MM.1S (cell line): ENCODE measurements at regions not wholly inside any gene's neighbourhood (a gene's known extent, or its start where the extent isn't known, plus 50 kb on each side); places are given as distances from the start of the nearest gene placed in this dataset.

Source experiments
- DNase-seq: peaks from one replicate; pipeline ENCODE4 v3.0.0-alpha.2; 2015
- H2AFZ ChIP-seq: fragments of 300-600 bp; sonication (generic); 2 replicates; pipeline ENCODE4 v1.6.0; 2016; ENCODE audit warnings: antibody characterized with exemption, low read length
- H3F3A ChIP-seq: fragments of 300-600 bp; sonication (generic); 2 replicates; pipeline ENCODE4 v1.6.1; 2016; ENCODE audit warnings: mild to moderate bottlenecking, antibody characterized with exemption, low read length, moderate library complexity, mixed read lengths; ENCODE audit not compliant: insufficient read depth
- H3K27ac ChIP-seq: fragments of 300-600 bp; sonication (generic); 2 replicates; pipeline ENCODE4 v1.5.1; 2016; ENCODE audit warnings: mild to moderate bottlenecking, low read length
- H3K27me3 ChIP-seq: fragments of 300-600 bp; sonication (generic); replicated peaks from 2 replicates; pipeline ENCODE4 v1.6.0; 2016; ENCODE audit warnings: low read length; ENCODE audit not compliant: insufficient read depth
- H3K36me3 ChIP-seq: fragments of 300-600 bp; sonication (generic); replicated peaks from 2 replicates; pipeline ENCODE4 v1.6.1; 2016; ENCODE audit warnings: mild to moderate bottlenecking, low read length, mixed read lengths; ENCODE audit not compliant: insufficient read depth
- H3K4me1 ChIP-seq: fragments of 300-600 bp; sonication (generic); 2 replicates; pipeline ENCODE4 v1.6.1; 2016; ENCODE audit warnings: low read length, mixed read lengths
- H3K4me2 ChIP-seq: fragments of 300-600 bp; sonication (generic); 2 replicates; pipeline ENCODE4 v1.6.0; 2016; ENCODE audit warnings: low read depth, low read length
- H3K4me3 ChIP-seq: fragments of 300-600 bp; sonication (generic); 2 replicates; pipeline ENCODE4 v1.5.1; 2016; ENCODE audit warnings: low read length, mixed read lengths
- H3K79me2 ChIP-seq: fragments of 300-600 bp; sonication (generic); 2 replicates; pipeline ENCODE4 v1.6.1; 2016; ENCODE audit warnings: mixed run types, low read length, mixed read lengths
- H3K9ac ChIP-seq: fragments of 300-600 bp; sonication (generic); 2 replicates; pipeline ENCODE4 v1.6.1; 2016; ENCODE audit warnings: low read length, mixed read lengths
- H3K9me2 ChIP-seq: fragments of 300-600 bp; sonication (generic); replicated peaks from 2 replicates; pipeline ENCODE4 v1.6.1; 2016; ENCODE audit warnings: mild to moderate bottlenecking, low read length, mixed read lengths; ENCODE audit not compliant: insufficient read depth
- H3K9me3 ChIP-seq: fragments of 300-600 bp; sonication (generic); replicated peaks from 2 replicates; pipeline ENCODE4 v1.6.1; 2016; ENCODE audit warnings: mild to moderate bottlenecking, low read length, mixed read lengths; ENCODE audit not compliant: insufficient read depth
- H4K20me1 ChIP-seq: fragments of 300-600 bp; sonication (generic); 2 replicates; pipeline ENCODE4 v1.6.1; 2016; ENCODE audit warnings: mild to moderate bottlenecking, low read length, moderate library complexity, mixed read lengths; ENCODE audit not compliant: insufficient read depth
- EZH2 ChIP-seq: fragments of 300-600 bp; sonication (generic); optimal IDR thresholded peaks from 2 replicates; pipeline ENCODE3; 2017; ENCODE audit warnings: low read depth, mild to moderate bottlenecking, antibody characterized with exemption, low read length, mixed read lengths
- EZH2phosphoT487 ChIP-seq: fragments of 300-600 bp; sonication (generic); IDR thresholded peaks from 2 replicates; pipeline ENCODE4 v1.6.1; 2018; ENCODE audit warnings: antibody characterized with exemption, low read length
- TF ChIP-seq, protein P1 (sequence below): fragments of 300-600 bp; sonication (generic); IDR thresholded peaks from 2 replicates; pipeline ENCODE4 v1.5.1; 2016; ENCODE audit warnings: antibody characterized with exemption, low read length, mixed read lengths

DNA sequence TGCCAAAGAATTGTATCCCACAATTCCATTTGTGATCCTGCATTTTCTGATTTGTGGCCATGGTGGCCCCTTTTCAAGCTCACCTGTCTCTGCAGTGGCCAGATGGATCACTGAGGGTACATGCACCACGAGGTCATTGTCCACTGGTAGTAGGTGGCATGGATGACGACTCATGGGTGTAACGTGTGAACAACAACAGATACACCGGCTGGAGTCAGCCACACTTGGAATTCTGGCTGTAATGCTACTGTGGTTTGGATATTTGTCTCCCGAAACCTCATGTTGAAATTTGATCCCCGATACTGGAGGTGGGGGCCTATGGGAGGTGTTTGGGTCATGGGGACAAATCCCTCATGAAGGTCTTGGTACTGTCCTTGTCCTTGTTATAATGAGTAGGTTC is 102.2 kb upstream of the TAF1B start:
- H3K79me2 ChIP-seq: no peaks in the 10 kb centered on the region
- H3K9ac ChIP-seq: no peak overlapping the region
- no peaks in the 10 kb centered on the region for H3K9me3 ChIP-seq
- no peaks in the 10 kb centered on the region for H3K27me3 ChIP-seq
- no peaks in the 10 kb centered on the region for H3K36me3 ChIP-seq
- H3F3A ChIP-seq: no peaks in the 10 kb centered on the region
- no peaks in the 10 kb centered on the region for H3K9me2 ChIP-seq
- no peaks in the 10 kb centered on the region for H4K20me1 ChIP-seq
- TF ChIP-seq EZH2: no peak
- TF ChIP-seq, protein P1, sequence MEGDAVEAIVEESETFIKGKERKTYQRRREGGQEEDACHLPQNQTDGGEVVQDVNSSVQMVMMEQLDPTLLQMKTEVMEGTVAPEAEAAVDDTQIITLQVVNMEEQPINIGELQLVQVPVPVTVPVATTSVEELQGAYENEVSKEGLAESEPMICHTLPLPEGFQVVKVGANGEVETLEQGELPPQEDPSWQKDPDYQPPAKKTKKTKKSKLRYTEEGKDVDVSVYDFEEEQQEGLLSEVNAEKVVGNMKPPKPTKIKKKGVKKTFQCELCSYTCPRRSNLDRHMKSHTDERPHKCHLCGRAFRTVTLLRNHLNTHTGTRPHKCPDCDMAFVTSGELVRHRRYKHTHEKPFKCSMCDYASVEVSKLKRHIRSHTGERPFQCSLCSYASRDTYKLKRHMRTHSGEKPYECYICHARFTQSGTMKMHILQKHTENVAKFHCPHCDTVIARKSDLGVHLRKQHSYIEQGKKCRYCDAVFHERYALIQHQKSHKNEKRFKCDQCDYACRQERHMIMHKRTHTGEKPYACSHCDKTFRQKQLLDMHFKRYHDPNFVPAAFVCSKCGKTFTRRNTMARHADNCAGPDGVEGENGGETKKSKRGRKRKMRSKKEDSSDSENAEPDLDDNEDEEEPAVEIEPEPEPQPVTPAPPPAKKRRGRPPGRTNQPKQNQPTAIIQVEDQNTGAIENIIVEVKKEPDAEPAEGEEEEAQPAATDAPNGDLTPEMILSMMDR: no peak
- no peak for TF ChIP-seq EZH2phosphoT487
- DNase-seq: no peak
- no peak overlapping the region for H3K27ac ChIP-seq
- no peak overlapping the region for H3K4me3 ChIP-seq
- H3K4me1 ChIP-seq: peaks cover 7% of the 10 kb centered on the region; the same call in 1 of the 2 replicates
- H2AFZ ChIP-seq: no peak overlapping the region
- no peak overlapping the region for H3K4me2 ChIP-seq

- no peaks in the 10 kb centered on the region for H3K9me3 ChIP-seq
- H3K4me3 ChIP-seq: no peak overlapping the region
- H3K79me2 ChIP-seq: no peaks in the 10 kb centered on the region
- TF ChIP-seq EZH2phosphoT487: no peak
- no peak for TF ChIP-seq EZH2
- TF ChIP-seq, protein P1: no peak
- no peak for DNase-seq
- H2AFZ ChIP-seq: no peak overlapping the region
- H4K20me1 ChIP-seq: no peaks in the 10 kb centered on the region
- H3K27ac ChIP-seq: no peak overlapping the region
- H3K4me2 ChIP-seq: no peak overlapping the region
- H3K4me1 ChIP-seq: peaks cover 7% of the 10 kb centered on the region; the same call in 1 of the 2 replicates
- no peaks in the 10 kb centered on the region for H3K9me2 ChIP-seq
- no peaks in the 10 kb centered on the region for H3K36me3 ChIP-seq
- H3K9ac ChIP-seq: no peak overlapping the region
- no peaks in the 10 kb centered on the region for H3K27me3 ChIP-seq
- no peaks in the 10 kb centered on the region for H3F3A ChIP-seq
These were observed 100.7 kb upstream of the TAF1B start for GRCh38 chr2:9742601-9743000.

DNA sequence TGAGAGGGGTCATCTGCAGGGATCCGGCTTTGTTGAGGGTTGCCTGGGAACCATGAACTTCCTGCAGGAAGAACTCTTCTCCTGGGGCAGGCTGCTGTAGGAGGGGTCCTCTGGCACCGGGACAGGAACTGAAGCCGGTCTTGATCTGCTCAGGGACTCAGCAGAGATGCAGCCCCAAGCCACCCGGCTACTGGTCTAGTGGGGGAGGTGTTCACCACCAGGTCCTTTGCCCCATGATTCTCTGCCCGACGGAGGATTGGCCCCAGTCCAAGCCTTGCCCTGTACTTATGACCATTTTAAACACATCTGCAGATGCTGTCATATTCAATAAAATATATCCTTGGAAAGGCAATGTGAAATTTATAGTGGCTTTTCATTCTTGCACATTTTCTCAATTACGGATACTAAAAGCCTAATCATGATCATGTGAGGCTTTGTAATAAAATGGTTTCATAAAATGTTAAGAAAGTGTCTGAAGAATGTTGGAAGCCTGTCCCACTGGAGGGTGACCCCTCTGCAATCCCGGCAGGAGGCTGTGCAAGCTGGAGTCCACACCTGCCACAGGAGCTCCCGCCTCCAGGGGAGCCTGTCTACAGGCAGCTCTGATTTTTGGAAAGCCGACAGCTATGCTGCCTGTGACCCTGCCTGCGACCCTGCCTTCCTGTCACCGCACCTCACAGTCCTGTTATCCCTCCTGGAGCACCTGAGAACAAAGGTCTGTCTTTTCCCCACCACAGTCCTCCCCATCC is 98.8 kb upstream of the TAF1B start:
- H2AFZ ChIP-seq: no peak overlapping the region
- no peak overlapping the region for H3K9ac ChIP-seq
- H3K4me3 ChIP-seq: no peak overlapping the region
- H3K4me2 ChIP-seq: no peak overlapping the region
- DNase-seq: no peak
- no peaks in the 10 kb centered on the region for H4K20me1 ChIP-seq
- H3K79me2 ChIP-seq: no peaks in the 10 kb centered on the region
- TF ChIP-seq EZH2phosphoT487 (no peak), EZH2 (no peak)
- TF ChIP-seq, protein P1: no peak
- H3K9me3 ChIP-seq: no peaks in the 10 kb centered on the region
- no peaks in the 10 kb centered on the region for H3K4me1 ChIP-seq
- no peaks in the 10 kb centered on the region for H3K27me3 ChIP-seq
- H3K36me3 ChIP-seq: no peaks in the 10 kb centered on the region
- H3F3A ChIP-seq: no peaks in the 10 kb centered on the region
- no peak overlapping the region for H3K27ac ChIP-seq
- no peaks in the 10 kb centered on the region for H3K9me2 ChIP-seq
